NT2/D1 (cell line): ENCODE measurements at regions not wholly inside any gene's neighbourhood (a gene's known extent, or its start where the extent isn't known, plus 50 kb on each side); places are given as distances from the start of the nearest gene placed in this dataset.

Experiments used
- SUZ12 ChIP-seq: IDR thresholded peaks from 2 replicates; pipeline ENCODE4 v1.6.1; 2011; ENCODE audit not compliant: insufficient read length, insufficient read depth; ENCODE audit errors: extremely low read depth
- YY1 ChIP-seq: IDR thresholded peaks from 2 replicates; pipeline ENCODE4 v1.6.1; 2011; ENCODE audit not compliant: insufficient read length, insufficient read depth

GRCh38 chr22:48253136-48253535, 1490.7 kb downstream of the TBC1D22A start:
- TF ChIP-seq SUZ12 (no peak), YY1 (no peak)
